ENCODE measurements at regions not wholly inside any gene's neighbourhood (a gene's known extent, or its start where the extent isn't known, plus 50 kb on each side); places are given as distances from the start of the nearest gene placed in this dataset.
"Not testable (repeated sequence)": the region's sequence is repeated elsewhere in the genome, so short reads cannot be mapped to it uniquely, and the experiment has no call there.

GRCh38 chr10:78658645-78659597 is 409.8 kb upstream of the ZMIZ1 start:
- peak; percentile 47 to 51 for DNase-seq

DNA sequence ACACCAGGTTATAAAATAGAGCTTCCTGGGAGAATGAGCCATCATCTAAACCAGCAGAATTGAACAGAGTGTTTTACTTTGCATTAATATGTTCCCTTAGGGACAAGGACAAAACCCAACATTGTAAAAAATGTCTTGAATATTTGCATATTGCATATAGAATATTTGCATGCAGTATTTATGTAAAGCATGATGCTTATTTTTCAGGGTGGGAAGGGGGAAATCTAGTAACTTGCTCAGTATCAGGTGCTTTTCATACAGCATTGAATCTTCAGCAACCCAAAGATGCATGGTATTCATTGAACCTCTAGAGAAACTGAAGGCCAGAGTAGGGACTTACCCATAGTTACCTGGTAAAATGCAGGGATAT is 409.2 kb upstream of the ZMIZ1 start:
- DNase-seq: no peak

GRCh38 chr10:78660446-78661106 is 408.2 kb upstream of the ZMIZ1 start:
- DNase-seq: no peak

- no peak for DNase-seq
Measured at GRCh38 chr10:78663721-78664120, 405.0 kb upstream of the ZMIZ1 start.

DNA sequence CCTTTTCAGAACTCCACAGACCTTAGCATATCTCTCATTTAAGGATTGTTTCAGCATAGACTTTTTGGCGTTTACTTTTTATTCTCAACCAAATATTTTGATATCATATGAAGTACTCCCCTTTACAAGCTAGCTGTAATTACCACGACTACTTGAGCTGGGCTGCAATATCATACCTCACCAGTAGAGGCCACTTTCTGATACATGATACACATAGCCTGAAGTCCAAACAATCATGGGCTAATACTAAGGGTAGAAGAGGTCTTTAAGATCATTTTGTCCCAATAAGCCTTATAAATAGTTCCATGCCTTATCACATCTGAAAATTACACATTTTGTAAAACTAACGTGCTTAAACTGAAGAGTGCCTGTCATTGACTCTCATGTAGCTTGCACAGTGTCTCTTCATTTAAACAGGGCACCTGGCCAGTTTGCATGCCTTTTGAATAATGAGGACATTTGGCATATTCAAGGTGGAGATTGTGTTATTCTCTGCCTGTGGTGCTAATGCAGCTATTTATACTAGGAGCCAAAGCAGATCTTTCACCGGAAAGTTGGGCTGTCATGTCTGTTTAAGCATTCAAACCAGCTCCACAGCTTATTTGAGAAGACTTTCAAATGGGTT is 403.7 kb upstream of the ZMIZ1 start:
- DNase-seq: no peak

GRCh38 chr10:78672918-78673317 is 395.8 kb upstream of the ZMIZ1 start:
- no peak for DNase-seq

- DNase-seq: not testable (repeated sequence)
Measured at GRCh38 chr10:78681141-78681540, 387.6 kb upstream of the ZMIZ1 start.

GRCh38 chr10:78681986-78682385 is 386.8 kb upstream of the ZMIZ1 start:
- not testable (repeated sequence) for DNase-seq

DNA sequence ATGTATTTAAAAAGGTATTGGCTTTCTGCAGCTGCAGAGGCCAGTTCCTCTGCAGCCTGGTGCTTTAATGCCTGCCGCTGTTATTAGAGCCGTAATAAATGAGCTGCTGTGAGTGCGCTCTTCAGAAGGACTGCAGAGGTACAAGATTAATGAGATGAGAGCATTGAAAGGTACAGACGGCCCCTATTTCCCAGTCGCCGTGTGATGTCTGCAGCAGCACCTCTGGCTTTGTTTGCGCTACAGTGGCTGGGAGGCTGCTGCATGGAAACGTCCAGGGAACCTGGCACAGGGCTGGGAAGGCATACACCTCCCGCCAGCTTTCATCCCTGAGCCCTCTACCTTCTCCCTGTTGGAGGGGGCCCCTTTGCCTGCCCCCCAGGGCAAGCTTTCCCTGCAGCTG is 383.8 kb upstream of the ZMIZ1 start:
- DNase-seq: no peak

DNA sequence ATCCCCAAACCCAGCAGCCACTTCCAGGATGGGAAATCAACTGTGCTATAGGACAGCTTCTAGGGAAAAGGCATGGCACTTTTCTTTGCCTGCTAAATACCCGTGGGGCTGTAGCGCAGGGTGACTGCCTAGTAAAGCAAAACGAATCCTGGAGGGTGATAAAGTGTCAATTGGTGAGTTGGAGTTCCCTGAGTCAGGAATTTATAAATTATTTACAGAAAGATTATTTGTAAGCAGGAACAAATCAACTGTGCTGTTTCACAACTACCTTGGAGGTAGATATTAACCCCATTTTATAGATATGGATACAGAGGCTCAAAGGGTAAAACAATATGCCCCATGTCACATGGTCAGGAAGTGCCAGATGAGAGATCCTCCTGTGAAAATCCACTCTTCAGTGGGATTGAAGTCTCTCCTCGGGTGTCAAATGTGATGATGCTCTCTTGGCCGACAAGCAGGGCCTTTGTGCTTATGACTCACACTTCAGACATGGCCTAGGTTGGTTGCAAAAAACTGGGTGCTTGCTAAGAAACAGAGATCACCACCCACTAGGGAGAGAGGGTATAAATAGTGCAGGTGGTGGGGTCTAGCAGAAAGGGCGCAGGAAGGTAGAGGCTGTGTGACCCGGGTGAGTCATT is 383.2 kb upstream of the ZMIZ1 start:
- DNase-seq: no peak

DNA sequence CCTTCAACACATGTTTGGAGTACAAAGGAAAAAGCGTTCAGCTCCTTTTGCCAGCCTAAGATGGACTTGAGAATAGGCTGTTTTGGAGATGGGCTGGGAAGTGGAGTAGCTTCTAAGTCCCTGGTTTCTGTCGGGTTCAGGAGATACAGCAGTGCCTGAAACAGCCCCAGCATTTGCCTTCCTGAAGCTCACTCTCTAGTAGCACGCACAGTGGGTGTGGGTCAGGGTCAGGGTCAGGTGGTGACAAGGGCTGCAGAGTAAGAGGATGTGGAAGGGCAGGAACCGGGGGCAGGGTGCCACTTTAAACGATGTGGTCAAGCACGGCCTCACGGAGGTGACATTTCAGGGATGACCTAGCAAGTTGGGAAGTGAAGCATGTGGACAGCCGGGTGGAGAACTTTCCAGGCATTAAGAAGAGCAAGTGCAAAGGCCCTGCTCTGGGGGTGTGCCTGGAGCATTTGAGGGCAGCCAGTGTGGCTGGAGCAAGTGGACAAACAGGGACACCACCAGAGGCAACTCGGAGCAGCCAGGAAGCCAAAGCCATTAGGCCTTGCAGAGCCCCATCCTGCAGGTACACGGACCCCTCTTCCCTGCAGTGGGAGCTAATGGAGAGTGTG is 382.2 kb upstream of the ZMIZ1 start:
- no peak for DNase-seq

- DNase-seq: no peak
Measured at GRCh38 chr10:78687626-78688025, 381.1 kb upstream of the ZMIZ1 start.

GRCh38 chr10:78688230-78688900 is 380.4 kb upstream of the ZMIZ1 start:
- DNase-seq: no peak

DNA sequence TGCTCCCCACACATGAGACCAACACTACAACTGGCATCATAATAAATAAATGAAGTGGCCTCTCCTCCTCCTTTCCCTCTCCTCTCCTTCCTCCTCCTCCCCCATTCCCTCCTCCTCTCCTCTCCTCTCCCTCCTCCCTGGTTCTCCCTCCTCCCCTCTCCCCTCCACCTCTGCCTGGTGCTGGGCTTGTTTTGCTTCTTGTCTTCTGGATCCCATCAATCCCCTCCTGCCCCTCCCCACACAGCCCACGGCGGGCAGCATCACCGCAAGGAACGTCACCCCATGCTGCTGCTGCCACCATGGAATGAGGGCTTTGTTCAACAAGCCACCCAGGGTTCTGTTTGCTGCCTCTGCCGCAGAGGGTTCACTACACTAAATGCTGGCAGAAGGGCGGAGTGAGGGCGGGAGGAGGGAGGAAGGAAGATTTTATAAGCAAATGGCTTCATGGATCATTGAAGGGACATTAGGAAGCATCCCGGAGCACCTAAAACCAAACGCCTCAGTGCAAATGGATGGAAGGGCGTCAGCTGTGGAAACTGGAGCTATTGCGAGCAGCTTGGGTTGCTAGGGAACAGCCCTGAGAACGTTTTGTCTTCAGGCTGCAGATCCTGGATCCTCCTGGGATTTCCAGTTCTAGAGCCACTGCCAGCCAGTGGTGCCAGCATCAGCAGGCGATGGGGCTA is 379.7 kb upstream of the ZMIZ1 start:
- DNase-seq: no peak

- DNase-seq: no peak
Measured at GRCh38 chr10:78689584-78689935, 379.2 kb upstream of the ZMIZ1 start.

DNA sequence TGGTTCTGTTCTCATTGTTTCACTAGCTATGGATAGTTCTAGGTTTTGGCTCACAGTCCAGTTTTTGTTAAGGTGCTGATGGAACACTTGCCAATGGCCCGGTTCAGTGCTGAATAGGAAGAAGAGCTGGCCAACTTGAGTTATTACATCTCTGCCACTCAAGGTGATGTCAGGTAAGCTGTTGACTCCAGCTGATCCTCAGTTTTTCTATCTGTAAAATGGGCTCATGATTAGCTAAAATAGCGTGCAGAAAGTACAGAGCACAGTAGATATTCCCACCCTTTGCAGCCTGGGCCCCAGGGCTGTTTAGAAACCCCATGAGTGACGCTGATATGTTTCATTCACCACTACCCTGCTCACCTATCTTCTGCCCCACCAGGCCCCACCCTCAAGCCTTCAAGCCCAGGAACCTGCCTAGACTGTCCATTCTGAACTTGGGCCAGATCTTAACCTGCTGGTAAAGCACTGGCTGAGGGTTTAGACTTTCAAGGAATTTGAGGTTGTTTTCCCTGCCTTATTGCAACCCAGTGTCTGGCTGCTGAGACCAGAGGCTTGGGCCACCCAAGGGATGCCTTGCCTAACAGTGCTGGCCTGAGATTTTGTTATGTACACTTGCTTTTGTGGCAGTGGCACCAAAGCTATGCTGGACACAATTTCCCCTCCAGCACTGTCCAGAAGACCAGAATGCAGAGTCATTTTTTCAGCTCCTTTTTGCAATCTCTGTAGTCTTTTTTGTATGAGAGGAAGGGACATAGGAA is 378.2 kb upstream of the ZMIZ1 start:
- no peak for DNase-seq

- DNase-seq: no peak
Measured at GRCh38 chr10:78691301-78692030, 377.3 kb upstream of the ZMIZ1 start.

DNA sequence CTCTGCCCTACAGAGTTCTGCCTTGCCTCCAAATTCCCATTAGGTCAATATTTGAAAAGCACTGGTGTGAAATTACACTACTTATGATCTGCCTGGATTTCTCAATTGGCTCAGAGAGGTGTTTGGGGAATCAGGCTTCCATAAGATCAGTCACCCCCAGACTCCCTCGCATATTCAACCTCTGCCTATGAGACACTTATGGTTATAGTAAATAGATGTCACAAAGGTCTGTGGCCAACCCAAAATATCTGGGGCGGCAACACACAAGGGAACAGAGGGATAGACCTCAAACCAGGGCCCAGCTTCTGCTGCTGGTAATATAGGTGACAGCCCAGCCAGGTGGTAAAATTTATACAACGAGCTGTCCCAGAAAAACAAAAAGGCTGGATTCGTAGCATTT is 376.7 kb upstream of the ZMIZ1 start:
- DNase-seq: no peak

- no peak for DNase-seq
Measured at GRCh38 chr10:78695846-78696245, 372.9 kb upstream of the ZMIZ1 start.

DNA sequence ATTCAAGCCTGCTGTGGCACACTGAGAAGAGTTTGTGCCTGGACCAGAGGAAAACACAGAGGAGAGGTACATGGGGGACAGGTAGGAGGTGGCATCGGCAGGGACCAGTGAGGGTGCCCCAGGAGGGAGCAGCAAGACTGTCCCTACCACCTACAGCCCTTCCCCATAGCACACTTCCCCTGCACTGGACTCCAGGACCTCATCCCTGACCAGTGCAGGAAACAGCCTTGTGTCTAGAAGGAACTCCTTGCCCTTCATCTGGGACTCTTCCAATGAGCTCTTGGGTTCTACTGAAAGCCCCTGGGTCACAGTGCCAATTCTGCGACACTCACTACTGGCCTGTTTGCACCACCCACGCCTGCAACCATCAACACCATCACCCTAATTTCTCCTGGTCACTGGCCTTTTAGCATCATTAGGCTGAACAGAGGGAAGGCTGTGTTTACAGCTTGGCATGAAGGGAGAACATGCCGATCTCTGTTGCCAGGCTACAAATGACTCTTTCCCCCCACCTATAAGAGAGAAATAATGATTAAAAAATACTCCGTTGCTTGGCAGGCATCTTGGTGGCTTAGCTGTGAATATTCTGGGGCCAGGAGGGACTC is 371.9 kb upstream of the ZMIZ1 start:
- no peak for DNase-seq

All from AML-193 (cell line).